ENCODE measurements at regions not wholly inside any gene's neighbourhood (a gene's known extent, or its start where the extent isn't known, plus 50 kb on each side); places are given as distances from the start of the nearest gene placed in this dataset.

GRCh38 chrX:10043386-10043785 lies 76.2 kb downstream of the CLDN34 start:
- TF ChIP-seq EZH2 (IDR thresholded peaks at IDR 0.05), result no peak
- TF ChIP-seq, protein P1, sequence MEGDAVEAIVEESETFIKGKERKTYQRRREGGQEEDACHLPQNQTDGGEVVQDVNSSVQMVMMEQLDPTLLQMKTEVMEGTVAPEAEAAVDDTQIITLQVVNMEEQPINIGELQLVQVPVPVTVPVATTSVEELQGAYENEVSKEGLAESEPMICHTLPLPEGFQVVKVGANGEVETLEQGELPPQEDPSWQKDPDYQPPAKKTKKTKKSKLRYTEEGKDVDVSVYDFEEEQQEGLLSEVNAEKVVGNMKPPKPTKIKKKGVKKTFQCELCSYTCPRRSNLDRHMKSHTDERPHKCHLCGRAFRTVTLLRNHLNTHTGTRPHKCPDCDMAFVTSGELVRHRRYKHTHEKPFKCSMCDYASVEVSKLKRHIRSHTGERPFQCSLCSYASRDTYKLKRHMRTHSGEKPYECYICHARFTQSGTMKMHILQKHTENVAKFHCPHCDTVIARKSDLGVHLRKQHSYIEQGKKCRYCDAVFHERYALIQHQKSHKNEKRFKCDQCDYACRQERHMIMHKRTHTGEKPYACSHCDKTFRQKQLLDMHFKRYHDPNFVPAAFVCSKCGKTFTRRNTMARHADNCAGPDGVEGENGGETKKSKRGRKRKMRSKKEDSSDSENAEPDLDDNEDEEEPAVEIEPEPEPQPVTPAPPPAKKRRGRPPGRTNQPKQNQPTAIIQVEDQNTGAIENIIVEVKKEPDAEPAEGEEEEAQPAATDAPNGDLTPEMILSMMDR (IDR thresholded peaks at IDR 0.05), result no peak
- TF ChIP-seq EZH2phosphoT487 (IDR thresholded peaks at IDR 0.05), result no peak
